MCF 10A (cell line): ENCODE measurements at regions not wholly inside any gene's neighbourhood (a gene's known extent, or its start where the extent isn't known, plus 50 kb on each side); places are given as distances from the start of the nearest gene placed in this dataset.

Experiments used
- BruUV-seq: library from RNA; stranded (reverse); fragments of 400-500 nt; replicated peaks from 2 replicates; lab custom pipeline; 2021; lab: Mats Ljungman, UMichigan
- CTCF ChIA-PET: fragments of 300-600 bp; sonication (Branson Sonifier 250); formaldehyde crosslinking; extraction: SDS; loops from one replicate; lab custom pipeline; 2021; ENCODE audit warnings: antibody characterized with exemption, inconsistent platforms; lab: Yijun Ruan, JAX
- POLR2A ChIA-PET: fragments of 300-600, 350-650 bp; sonication (Branson Sonifier 250); formaldehyde crosslinking; extraction: SDS; loops from one replicate; lab custom pipeline; 2020; ENCODE audit warnings: antibody characterized with exemption, inconsistent platforms; lab: Yijun Ruan, JAX
- DNase-seq: peaks from one replicate; pipeline ENCODE4 v3.0.0-alpha.2; 2018; ENCODE audit not compliant: unreplicated experiment
- H3K27ac Mint-ChIP-seq: one replicate; pipeline ENCODE4 v1.8.0; 2022; ENCODE audit warnings: mild to moderate bottlenecking, low read depth, mixed read lengths; ENCODE audit not compliant: unreplicated experiment
- H3K27me3 Mint-ChIP-seq: one replicate; pipeline ENCODE4 v1.8.0; 2022; ENCODE audit warnings: mixed read lengths; ENCODE audit not compliant: insufficient read depth, unreplicated experiment
- H3K36me3 Mint-ChIP-seq: one replicate; pipeline ENCODE4 v1.8.0; 2022; ENCODE audit warnings: mild to moderate bottlenecking, moderate library complexity, mixed read lengths; ENCODE audit not compliant: insufficient read depth, unreplicated experiment
- H3K4me1 Mint-ChIP-seq: one replicate; pipeline ENCODE4 v1.8.0; 2022; ENCODE audit warnings: mixed read lengths; ENCODE audit not compliant: insufficient read depth, unreplicated experiment
- H3K4me3 Mint-ChIP-seq: one replicate; pipeline ENCODE4 v1.8.0; 2022; ENCODE audit warnings: mild to moderate bottlenecking, moderate library complexity, mixed read lengths; ENCODE audit not compliant: unreplicated experiment
- H3K9me3 Mint-ChIP-seq: one replicate; pipeline ENCODE4 v1.8.0; 2022; ENCODE audit warnings: mixed read lengths; ENCODE audit not compliant: unreplicated experiment
- CTCF ChIP-seq: fragments of 200-600 bp; IDR thresholded peaks from one replicate; pipeline ENCODE4 v1.8.0; 2022; ENCODE audit warnings: antibody characterized with exemption, mild to moderate bottlenecking; ENCODE audit not compliant: unreplicated experiment
- intact Hi-C: fragments of 100-400 bp; cut with micrococcal nuclease; formaldehyde crosslinking; loops from 2 replicates; pipeline ENCODE4 v1.14.1; 2022

- H3K36me3 Mint-ChIP-seq = no peaks in the 10 kb centered on the region
- no peak for DNase-seq
- no peaks in the 10 kb centered on the region for H3K4me1 Mint-ChIP-seq
- no peak overlapping the region for H3K27ac Mint-ChIP-seq
- POLR2A ChIA-PET = no interaction called here
- no peak overlapping the region for H3K4me3 Mint-ChIP-seq
- no TSS peak for BruUV-seq
- no peak for TF ChIP-seq CTCF
- CTCF ChIA-PET = interaction anchor here (0.6 kb wide), 2 partner anchors 48 to 481 kb away, joined by 3 to 4 read pairs; no protein-coding TSS in a partner anchor
- no peaks in the 10 kb centered on the region for H3K27me3 Mint-ChIP-seq
- H3K9me3 Mint-ChIP-seq = no peaks in the 10 kb centered on the region
- intact Hi-C loops = no loop called here
These were observed 512.9 kb upstream of the ID2 start for GRCh38 chr2:8168876-8169424.

- no peak for TF ChIP-seq CTCF
- CTCF ChIA-PET = no interaction called here
- intact Hi-C loops = no loop called here
- Mint-ChIP-seq H3K9me3 (no peaks in the 10 kb centered on the region), H3K27ac (no peak overlapping the region), H3K4me3 (no peak overlapping the region), H3K27me3 (no peaks in the 10 kb centered on the region), H3K4me1 (no peaks in the 10 kb centered on the region), H3K36me3 (no peaks in the 10 kb centered on the region)
- POLR2A ChIA-PET = no interaction called here
- no TSS peak for BruUV-seq
- peak; percentile 51 for DNase-seq
These were observed 512.4 kb upstream of the ID2 start for GRCh38 chr2:8169443-8169842.

GRCh38 chr2:8170552-8171327, 511.1 kb upstream of the ID2 start:
- Mint-ChIP-seq H3K9me3 (no peaks in the 10 kb centered on the region), H3K36me3 (no peaks in the 10 kb centered on the region), H3K4me1 (no peaks in the 10 kb centered on the region), H3K27me3 (no peaks in the 10 kb centered on the region), H3K27ac (no peak overlapping the region), H3K4me3 (no peak overlapping the region)
- no TSS peak for BruUV-seq
- intact Hi-C loops = no loop called here
- DNase-seq = no peak
- no peak for TF ChIP-seq CTCF
- POLR2A ChIA-PET = interaction anchor here (0.7 kb wide), 1 partner anchor 81 kb away, joined by 3 read pairs; no protein-coding TSS in a partner anchor
- CTCF ChIA-PET = interaction anchor here (0.6 kb wide), 1 partner anchor 67 kb away, joined by 3 read pairs; no protein-coding TSS in a partner anchor

- TF ChIP-seq CTCF = no peak
- Mint-ChIP-seq H3K9me3 (peaks cover under 1% of the 10 kb centered on the region), H3K4me3 (no peak overlapping the region), H3K27ac (no peak overlapping the region), H3K4me1 (no peaks in the 10 kb centered on the region), H3K27me3 (no peaks in the 10 kb centered on the region), H3K36me3 (no peaks in the 10 kb centered on the region)
- POLR2A ChIA-PET = no interaction called here
- BruUV-seq = no TSS peak
- CTCF ChIA-PET = interaction anchor here (0.7 kb wide), 1 partner anchor 467 kb away, joined by 3 read pairs; no protein-coding TSS in a partner anchor
- no peak for DNase-seq
- intact Hi-C loops = no loop called here
These were observed 510.2 kb upstream of the ID2 start for GRCh38 chr2:8171608-8172007.
